GM18507 (cell line): ENCODE measurements at regions not wholly inside any gene's neighbourhood (a gene's known extent, or its start where the extent isn't known, plus 50 kb on each side); places are given as distances from the start of the nearest gene placed in this dataset.
"Not testable (repeated sequence)": the region's sequence is repeated elsewhere in the genome, so short reads cannot be mapped to it uniquely, and the experiment has no call there.

Experiments
- DNase-seq: peaks from one replicate; pipeline ENCODE4 v3.0.0; 2011; ENCODE audit warnings: low read depth; ENCODE audit not compliant: insufficient read length; ENCODE audit errors: extremely low spot score
- FAIRE-seq: peaks from 2 replicates; lab custom pipeline; 2011; peaks lifted over from hg19 to GRCh38; lab: Jason Lieb, UNC

DNA sequence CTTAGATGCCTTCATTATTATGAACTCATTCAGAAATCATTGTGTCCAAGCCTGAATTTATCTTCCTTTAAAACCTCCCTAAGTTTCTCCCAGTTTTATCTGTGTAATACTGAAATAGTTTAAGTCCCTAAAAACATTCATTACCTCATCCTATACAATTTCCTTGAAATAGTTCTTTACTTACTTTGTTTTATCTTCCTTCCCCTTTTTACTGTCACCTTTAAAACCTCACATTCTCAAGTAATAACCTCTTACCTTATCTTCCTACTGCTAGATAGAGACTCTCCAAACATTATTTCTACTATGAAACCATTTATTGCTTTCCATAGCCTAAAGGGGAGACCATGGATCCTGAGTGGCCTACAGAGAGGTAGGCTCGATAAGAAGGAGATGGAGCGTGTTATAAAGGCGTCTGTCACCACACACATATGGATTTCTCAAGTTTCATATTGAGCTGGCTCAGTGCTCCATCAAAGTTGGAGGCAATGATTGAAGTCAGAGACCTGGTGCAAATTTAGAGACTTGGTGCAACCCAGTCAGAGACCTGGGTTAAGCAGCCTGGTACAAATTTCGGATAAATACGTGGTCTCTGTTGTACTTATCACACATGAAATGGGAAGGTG, 140.4 kb downstream of the NFKBIZ start:
- no peak for FAIRE-seq
- DNase-seq = no peak

DNA sequence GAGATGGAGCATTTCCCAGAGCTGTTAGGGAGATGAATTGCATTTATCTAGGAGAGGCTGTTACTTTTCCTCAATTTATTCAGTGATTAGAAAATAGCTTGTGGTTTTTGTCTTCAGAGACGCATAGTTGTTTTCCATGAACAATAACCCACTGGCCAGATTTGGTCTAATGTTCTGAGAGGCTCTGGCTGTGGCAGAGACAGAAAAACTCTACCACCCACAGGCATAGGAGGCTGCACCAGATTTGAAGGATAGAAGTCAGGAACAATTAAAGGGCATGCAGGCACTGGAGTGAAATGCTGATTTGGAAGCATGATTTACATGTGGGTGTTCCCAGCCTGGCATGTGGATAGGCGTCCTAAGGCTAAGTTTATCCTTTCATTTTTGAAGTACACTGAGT, 143.5 kb downstream of the NFKBIZ start:
- FAIRE-seq (no peak), DNase-seq (no peak)

DNA sequence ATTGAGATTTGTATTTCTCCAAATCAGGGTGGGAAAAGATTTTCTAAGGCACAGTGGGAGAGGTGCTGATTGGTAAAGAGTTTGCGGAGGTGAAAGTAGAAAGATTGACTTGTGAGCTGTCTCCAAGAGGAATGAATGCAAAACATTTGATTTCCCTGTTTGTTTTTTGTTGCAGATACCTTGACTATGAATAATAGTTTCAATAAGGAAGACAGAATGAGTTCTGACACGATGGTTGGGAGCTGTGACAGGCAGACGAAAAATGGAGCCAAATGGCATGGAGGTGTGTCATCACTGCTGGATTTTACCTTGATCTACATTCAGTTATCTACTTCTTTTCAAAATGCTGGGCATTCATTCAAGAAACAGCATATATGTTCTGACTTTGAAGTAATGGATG, 145.1 kb downstream of the NFKBIZ start:
- no peak for DNase-seq
- FAIRE-seq = no peak

DNA sequence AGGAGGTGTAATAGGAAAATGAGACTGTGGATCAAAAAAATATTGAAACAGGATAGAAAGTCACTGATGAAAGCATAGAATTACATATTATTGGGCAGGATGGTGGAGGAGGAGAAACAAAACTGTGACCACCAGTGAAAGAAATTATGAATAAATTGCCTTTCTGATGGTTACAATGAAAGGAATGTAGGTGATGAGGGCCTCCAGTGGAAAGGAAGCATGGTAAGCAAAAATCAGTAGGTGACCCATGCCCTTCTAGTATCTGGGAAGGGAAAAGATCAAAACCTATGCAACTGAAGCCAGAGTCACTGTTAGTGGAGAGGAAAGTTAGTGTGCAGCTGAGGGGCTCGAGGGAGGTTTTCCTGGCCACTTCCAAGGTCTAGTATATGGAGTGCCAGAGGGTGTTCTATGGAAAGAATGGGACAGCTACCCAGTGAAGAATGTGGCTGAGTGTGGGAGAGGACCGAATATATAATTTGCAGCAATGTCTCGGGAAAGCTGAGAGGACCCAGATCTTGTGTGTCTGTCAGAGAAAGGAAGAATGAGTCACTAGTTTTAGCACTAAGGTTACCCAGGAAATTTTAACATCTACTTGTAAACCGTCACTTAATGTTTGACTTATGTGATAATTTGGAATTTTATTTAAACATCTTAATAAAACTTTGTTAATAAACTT, 146.2 kb downstream of the NFKBIZ start:
- no peak for DNase-seq
- FAIRE-seq = no peak

DNA sequence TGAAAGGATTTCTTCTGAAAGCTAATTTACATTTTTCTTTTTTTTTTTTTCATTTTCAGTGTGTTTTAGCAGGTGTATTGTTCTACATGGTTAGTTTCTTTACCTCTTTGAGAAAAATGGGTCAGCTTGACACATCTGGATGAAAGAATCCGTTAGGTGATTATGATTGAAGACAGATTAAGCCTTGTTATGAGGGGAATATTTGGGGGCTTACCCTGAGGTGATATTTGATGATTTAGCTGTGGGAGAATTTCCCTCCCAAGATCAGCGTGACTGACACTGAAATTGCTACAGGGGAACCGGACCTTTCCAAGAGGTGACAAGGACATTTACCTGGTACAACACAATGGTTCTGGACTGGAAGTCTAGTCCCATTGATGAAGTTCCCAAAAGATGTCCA, 147.5 kb downstream of the NFKBIZ start:
- DNase-seq = no peak
- FAIRE-seq = peak; percentile 26

DNA sequence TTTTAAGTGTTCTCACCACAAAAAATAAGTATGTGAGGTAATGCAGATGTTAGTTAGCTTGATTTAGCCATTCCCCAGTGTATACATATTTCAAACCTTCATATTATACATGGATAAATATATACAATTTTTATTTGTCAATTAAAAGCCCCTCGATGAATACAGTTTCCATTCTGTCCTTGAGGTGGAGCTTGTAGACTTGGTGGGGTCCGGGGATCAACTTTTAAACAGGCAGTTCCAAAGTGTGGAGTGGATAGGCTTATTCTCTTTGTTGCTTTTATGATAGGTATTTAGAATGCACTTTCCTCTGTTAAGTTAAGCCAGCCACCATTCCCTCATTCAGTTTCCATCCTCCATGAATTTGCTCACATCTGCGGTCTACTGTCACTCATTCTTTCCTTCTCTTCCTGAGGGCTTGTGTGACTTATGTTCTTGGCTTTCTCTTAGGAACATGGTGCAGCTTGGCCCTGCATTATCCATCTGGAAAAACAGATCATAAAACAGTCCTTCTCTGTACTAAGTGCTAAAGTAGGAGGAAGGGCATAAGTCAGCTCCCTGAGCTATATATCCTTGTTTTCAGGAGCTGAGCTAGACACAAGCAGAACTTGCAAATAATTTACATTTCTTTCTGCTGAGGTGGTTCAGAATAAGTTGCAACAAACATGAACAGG, 149.1 kb downstream of the NFKBIZ start:
- no peak for DNase-seq

DNA sequence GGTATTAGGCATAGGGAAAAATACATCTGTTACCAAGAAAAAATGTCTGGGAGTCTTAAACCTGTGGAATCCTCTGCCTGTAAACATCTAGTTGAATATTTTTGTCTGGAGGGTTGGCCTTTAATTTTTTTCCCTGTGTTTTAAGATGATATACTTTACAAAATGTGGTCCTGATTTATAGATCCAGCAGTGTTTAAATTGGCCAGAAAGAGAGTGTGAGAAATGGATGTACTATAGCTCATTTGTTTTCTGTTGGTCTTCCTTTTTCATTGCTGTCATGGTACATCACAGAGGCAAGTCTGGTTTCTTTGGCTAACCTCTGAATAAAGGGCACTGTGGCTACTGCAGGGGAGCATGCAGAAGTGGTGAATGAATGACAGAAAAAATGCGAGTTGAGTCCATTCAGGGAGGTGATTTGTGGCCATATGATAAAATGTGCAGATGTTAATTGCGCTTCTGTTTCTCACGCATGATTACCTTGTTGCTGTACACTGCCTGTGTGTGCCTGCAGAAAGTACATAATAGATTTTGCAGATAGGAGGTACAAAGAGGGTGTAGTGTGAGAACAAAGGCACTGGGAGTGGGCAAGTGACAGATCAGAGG, 150.0 kb downstream of the NFKBIZ start:
- DNase-seq = no peak
- FAIRE-seq = peak; percentile 47

More for the DNA sequence above, 149.1 kb downstream of the NFKBIZ start:
- no peak for FAIRE-seq

DNA sequence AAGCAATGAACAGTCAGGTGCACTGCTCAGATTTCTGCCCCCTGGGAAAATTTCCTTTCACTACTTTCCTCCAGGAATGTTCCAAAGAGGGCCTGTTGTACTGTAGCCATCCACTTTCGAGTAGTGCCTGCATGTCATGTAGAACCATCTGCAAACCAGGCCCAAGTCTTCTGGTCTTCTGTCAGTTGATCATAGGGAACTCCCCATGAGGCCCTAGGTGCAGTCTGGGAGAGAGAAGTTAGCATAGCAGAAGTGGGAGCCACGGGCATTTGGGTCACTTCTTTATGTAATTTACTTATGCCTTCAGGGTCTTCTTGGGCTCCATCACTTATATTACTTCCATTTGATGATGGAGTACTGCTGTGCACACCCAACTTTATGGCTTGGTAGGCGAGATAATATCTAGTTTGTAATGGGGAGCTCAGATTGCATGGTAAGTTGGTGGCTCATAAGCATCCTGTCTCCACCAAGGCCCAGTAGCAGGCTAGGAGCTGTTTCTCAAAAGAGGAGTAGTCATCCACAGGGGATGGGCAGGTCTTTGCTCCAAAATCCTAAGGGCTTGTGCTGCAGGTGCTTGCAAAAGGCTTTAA, 151.4 kb downstream of the NFKBIZ start:
- no peak for DNase-seq
- FAIRE-seq = no peak

DNA sequence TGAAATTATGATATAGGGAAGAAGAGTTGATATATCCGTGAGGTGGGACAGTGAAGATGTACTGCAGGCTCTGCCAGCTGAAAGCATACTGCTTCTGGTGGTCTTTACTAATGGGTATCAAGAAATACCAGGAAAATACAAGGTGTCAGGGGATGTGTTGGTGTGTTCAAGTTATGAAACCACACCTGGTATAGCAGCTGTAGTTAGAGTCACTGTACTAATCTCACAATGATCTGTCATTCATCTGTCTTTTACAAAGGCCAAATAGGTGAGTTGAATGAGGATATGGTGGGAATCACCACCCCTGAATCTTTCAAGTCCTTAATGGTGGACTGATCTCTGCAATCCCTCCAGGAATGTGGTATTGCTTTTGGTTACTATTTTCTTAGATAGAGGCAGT, 152.7 kb downstream of the NFKBIZ start:
- DNase-seq (no peak), FAIRE-seq (no peak)

DNA sequence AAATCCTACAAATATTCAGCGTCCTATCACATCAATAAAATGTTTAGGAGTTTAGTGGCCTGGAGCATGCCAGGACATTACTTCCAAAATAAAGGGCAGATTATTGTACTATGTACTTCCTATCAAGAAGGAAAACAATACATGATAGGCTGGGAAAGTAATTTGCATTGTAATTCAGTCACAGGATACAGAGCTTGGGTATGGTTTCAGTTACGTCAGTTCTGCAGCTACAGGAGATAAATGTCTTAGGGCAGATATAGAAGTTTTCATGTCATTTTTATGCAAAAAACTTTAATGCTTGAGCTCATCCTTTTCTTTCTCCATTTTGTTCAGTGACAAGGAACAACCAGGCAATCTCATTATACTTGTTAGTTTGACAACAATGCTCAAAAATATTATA, 155.2 kb downstream of the NFKBIZ start:
- DNase-seq (no peak), FAIRE-seq (no peak)

DNA sequence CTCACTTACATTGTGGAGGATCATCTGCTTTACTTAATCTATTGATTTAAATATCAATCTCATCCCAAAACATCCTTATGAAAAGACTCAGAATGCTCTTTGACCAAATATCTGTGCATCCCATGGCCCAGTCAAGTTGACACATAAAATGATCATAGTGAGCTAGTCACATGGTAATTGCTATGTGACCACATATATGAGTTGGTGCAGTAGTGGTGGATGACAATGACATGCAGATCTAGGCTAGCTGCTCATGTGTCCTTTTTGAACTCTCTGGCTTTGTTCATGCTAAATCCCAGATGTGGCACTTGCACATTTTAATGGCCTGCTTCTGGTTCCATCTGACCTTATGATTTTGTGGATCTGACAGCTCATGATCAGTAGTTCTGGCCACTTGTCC, 156.2 kb downstream of the NFKBIZ start:
- no peak for FAIRE-seq
- no peak for DNase-seq

DNA sequence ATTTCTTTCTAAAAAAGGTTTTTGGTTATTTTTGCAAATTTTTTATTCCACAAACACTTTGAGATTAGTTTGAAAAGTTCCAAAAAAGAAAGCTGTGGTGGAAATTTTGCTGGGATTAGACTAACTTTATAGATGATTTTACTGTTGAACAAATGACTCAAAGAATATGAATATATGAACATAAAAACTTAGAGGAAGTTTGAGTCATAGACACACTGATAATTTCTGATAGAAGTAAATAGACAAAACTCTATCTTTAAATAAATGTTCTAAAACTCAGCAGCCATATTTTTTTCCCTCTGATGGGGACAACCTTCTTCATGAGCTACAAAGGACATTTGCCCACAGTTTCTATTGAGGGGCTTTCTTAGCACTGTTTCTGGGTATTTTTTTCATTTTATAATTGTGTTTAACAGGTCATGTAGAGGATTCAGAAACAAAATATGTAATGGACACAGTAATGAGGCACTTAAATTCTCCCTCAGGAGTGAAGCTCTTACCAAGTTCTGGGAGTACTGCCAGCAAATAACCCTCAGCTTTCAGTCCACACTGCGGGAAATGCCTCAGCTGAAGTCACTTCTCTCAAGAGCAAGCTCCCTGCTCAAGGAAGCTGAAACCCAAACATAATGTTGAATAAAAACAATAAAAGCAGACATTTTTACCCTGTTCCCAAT, 157.6 kb downstream of the NFKBIZ start:
- DNase-seq = no peak
- no peak for FAIRE-seq

DNA sequence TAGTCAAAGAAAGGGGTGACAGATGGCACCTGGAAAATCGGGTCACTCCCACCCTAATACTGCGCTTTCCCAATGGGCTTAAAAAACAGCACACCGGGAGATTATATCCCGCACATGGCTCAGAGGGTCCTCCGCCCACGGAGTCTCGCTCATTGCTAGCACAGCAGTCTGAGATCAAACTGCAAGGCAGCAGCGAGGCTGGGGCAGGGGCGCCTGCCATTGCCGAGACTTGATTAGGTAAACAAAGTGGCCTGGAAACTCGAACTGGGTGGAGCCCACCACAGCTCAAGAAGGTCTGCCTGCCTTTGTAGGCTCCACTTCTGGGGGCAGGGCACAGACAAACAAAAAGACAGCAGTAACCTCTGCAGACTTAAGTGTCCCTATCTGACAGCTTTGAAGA, 159.1 kb downstream of the NFKBIZ start:
- DNase-seq, FAIRE-seq: not testable (repeated sequence)

DNA sequence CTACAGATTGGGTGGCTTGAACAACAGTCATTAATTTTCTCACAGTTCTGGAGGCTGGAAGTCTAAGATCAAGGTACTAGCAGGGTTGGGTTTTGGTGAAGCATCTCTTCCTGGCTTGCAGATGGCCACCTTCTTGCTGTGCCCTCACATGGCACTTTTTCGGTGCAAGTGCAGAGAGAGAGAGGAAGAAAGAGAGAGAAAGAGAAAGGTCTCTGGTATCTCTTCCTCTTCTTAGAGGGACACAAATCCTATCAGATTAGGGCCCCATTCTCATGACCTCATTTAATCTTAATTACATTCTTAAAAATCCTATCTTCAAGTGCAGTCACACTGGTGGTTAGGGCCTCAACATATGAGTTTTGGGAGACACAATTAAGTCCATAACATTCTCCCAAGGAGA, 167.1 kb downstream of the NFKBIZ start:
- FAIRE-seq (no peak), DNase-seq (no peak)

DNA sequence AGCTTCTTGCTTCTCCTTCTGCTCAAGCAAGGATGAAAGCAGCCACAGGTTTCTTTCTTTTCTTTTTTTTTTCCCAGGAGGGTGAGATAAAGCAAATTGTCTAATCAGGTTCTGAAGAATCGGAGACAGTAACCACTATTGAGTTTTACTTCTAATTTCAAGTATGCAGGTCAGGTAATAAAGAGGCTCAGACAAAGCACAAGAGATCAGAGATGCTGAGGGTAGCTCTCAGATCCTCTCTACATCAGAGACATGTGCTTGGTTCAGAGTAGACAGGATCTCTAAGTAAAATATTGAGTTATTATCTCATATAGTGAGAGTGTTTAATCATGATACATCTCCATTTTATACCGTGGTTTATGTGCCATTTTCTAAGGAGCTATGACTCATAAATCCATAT, 168.5 kb downstream of the NFKBIZ start:
- peak; percentile 12 for FAIRE-seq
- DNase-seq = no peak

DNA sequence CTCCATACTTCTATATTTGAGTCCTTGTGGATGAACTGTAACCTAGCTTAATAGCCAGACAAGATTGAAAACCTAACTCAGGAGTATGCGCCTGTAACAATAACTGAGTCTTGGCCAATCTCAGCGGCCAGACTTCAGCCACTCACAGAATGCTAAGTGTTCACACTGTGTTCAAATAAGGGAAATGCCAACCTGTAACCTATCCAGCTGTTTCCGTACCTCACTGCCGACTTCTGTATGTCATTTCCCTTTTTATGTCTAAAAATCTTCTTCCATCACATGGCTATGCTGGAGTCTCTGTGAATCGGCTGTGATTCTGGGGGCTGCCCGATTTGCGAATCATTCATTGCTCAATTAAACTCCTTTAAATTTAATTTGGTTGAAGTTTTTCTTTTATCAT, 169.2 kb downstream of the NFKBIZ start:
- no peak for DNase-seq
- no peak for FAIRE-seq

DNA sequence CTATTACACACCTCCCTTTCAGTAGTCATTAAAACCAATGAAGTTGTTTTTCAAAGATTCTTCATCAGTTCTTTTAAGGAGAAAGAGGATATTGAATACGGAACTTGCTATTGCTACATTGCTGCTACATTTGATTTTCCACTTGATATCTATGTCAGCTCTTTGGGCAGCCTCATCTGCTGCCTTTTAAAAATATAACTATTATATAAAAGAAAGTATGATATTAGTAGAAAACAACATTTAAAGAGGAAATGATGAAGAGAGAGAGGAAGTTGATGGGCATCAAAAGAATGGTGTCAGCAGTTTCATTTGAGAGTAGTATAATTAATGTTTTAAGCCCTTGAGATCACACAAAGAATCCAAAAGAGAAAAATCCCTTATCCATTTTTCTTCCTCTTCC, 171.4 kb downstream of the NFKBIZ start:
- FAIRE-seq (no peak), DNase-seq (no peak)

DNA sequence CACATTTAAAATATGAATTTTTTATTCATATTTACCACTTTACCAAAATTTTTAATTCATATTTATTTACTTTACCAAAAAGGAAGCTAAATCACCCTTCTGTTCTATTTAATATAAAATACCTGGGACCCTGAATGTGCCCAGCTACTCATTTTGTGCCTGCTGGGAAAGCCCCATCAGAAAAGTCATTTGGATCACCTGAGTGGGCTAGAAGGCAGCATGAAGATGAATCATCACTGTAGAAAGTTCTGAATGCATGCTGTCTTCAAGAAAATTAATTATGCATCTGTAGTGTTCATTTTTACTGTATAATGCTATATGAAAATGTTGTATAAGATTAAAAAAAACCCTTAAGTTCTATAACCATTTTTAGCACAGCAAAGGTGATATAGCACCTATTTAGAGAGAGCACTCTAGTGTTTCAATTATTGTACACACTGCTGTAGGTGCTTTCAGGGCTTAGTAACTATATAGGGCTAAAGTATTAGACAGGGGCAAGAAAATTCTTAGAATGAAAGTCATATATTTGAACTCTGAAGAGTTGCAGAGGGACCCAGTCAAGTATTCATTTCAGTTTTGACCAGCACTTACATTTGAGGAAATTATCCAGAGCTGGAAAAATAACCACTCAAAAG, 175.1 kb downstream of the NFKBIZ start:
- FAIRE-seq = no peak

DNA sequence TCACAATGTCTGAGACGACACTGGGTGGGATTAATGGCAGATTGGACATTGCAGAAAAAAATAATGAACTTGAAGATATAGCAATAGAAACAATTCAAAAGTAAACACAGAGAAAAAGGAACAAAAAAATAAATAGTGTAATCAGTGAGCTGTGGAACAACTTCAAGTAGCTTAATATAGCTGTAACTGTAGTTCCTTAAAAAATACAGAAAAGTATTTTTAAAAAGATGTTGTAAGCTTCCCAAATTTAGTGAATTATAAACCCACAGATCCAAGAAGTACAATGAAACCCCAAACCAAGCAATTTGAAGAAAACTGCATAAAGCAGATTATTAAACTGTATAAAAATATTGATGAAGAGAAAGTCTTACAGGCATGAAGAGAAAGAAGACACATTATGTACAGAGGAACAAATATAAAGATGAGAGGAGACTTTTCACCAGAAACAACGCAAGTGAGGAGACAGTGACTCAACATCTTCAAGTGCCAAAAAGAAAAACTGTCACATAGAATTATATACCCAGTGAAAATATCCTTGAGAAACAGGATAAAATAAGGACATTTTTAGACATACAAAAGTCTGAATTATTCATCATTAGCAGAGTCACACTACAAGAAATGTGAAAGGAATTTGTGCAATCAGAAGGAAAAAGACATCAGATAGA, 176.4 kb downstream of the NFKBIZ start:
- FAIRE-seq = no peak
- DNase-seq = no peak

More for the DNA sequence above, 175.1 kb downstream of the NFKBIZ start:
- no peak for DNase-seq
